B cell (primary cell): ENCODE measurements at regions not wholly inside any gene's neighbourhood (a gene's known extent, or its start where the extent isn't known, plus 50 kb on each side); places are given as distances from the start of the nearest gene placed in this dataset.

Experiments
- ATAC-seq: fragments of 200-7000 bp; cut with Tn5 transposase; one replicate; pipeline ENCODE4 v1.10.0; 2021; ENCODE audit warnings: low read depth, mild to moderate bottlenecking, moderate number of reproducible peaks, moderate library complexity
- CTCF ChIA-PET: fragments of 350-600 bp; sonication (Branson Sonifier 250); formaldehyde crosslinking; loops from one replicate; lab custom pipeline; 2021; ENCODE audit warnings: antibody characterized with exemption, inconsistent platforms; lab: Charles Lee
- POLR2A ChIA-PET: fragments of 350-600 bp; sonication (Branson Sonifier 250); formaldehyde crosslinking; loops from one replicate; lab custom pipeline; 2021; ENCODE audit warnings: antibody characterized with exemption; lab: Charles Lee
- DNase-seq: peaks from one replicate; pipeline ENCODE4 v3.0.0; 2013
- H2AFZ ChIP-seq: 2 replicates; pipeline ENCODE4 v1.6.1; 2012; ENCODE audit warnings: mild to moderate bottlenecking, low read depth, low read length; ENCODE audit not compliant: insufficient read depth, poor library complexity, severe bottlenecking
- H3K27ac ChIP-seq, 2 donors: 1 replicate in 1 of 2; 2 replicates in 1 of 2; pipeline ENCODE4 v1.5.1; 2012 to 2013; ENCODE audit warnings: low read length in 2 of 2, mild to moderate bottlenecking in 2 of 2, moderate library complexity in 1 of 2
- H3K27me3 ChIP-seq, 4 experiments: fragments of 200-600 bp in 1 of 4; sonication (generic) in 1 of 4; replicated peaks in 1 of 4; 1 replicate in 2 of 4; 2 replicates in 2 of 4; pipeline versions ENCODE4 v1.6.1 to v1.7.0; 2013 to 2016; ENCODE audit warnings: low read length in 3 of 4, mild to moderate bottlenecking in 2 of 4, mixed read lengths in 1 of 4, moderate library complexity in 1 of 4; ENCODE audit not compliant: insufficient read depth in 4 of 4, control insufficient read depth in 3 of 4; ENCODE audit errors: control extremely low read depth in 1 of 4
- H3K36me3 ChIP-seq, 2 experiments: replicated peaks in 1 of 2; 1 replicate in 1 of 2; 2 replicates in 1 of 2; pipeline versions ENCODE4 v1.6.1 to v1.7.1; 2013; ENCODE audit warnings: low read length in 1 of 2; ENCODE audit not compliant: insufficient read depth in 2 of 2, control insufficient read depth in 1 of 2; ENCODE audit errors: control extremely low read depth in 1 of 2, extremely low read depth in 1 of 2
- H3K4me1 ChIP-seq, 2 donors: fragments of 200-600 bp in 1 of 2; sonication (generic) in 1 of 2; 1 replicate in 1 of 2; 2 replicates in 1 of 2; pipeline versions ENCODE4 v1.5.1 to v1.6.1; 2013 to 2017; ENCODE audit warnings: low read length in 2 of 2; ENCODE audit not compliant: control insufficient read depth in 2 of 2, insufficient read depth in 2 of 2
- H3K4me2 ChIP-seq: replicated peaks from 2 replicates; pipeline ENCODE3; 2012; ENCODE audit warnings: mild to moderate bottlenecking, low read depth, low read length; ENCODE audit not compliant: poor library complexity, severe bottlenecking
- H3K4me3 ChIP-seq, 5 experiments: fragments of 200-600 bp in 1 of 5; sonication (generic) in 1 of 5; 1 replicate in 3 of 5; 2 replicates in 2 of 5; pipeline versions ENCODE4 v1.5.1 to v1.7.0; 2011 to 2016; ENCODE audit warnings: low read length in 4 of 5, mild to moderate bottlenecking in 4 of 5, low read depth in 2 of 5, control low read depth in 1 of 5, moderate library complexity in 1 of 5; ENCODE audit not compliant: insufficient read depth in 1 of 5; ENCODE audit errors: control extremely low read depth in 1 of 5, extremely low read depth in 1 of 5
- H3K79me2 ChIP-seq: fragments of 200-600 bp; sonication (generic); one replicate; pipeline ENCODE4 v1.6.0; 2016; ENCODE audit warnings: low read length; ENCODE audit not compliant: control insufficient read depth, insufficient read depth
- H3K9ac ChIP-seq: fragments of 200-600 bp; sonication (generic); 2 replicates; pipeline ENCODE4 v1.6.1; 2017; ENCODE audit warnings: mild to moderate bottlenecking, low read length, moderate library complexity
- H3K9me3 ChIP-seq, 3 donors: one replicate each; pipeline versions ENCODE4 v1.6.1 to v1.7.1; 2013; ENCODE audit warnings: low read length in 2 of 3; ENCODE audit not compliant: control insufficient read depth in 2 of 3, insufficient read depth in 1 of 3; ENCODE audit errors: control extremely low read depth in 1 of 3
- H4K20me1 ChIP-seq: 2 replicates; pipeline ENCODE4 v1.6.0; 2012; ENCODE audit warnings: mild to moderate bottlenecking, low read length; ENCODE audit not compliant: insufficient read depth, control insufficient read depth, poor library complexity, severe bottlenecking
- H3K27ac Mint-ChIP-seq: one replicate; pipeline ENCODE4 v1.8.0; 2021; ENCODE audit warnings: mixed read lengths
- H3K27me3 Mint-ChIP-seq: one replicate; pipeline ENCODE4 v1.8.0; 2021; ENCODE audit warnings: mixed read lengths
- H3K4me1 Mint-ChIP-seq: one replicate; pipeline ENCODE4 v1.8.0; 2021; ENCODE audit warnings: mixed read lengths
- H3K4me3 Mint-ChIP-seq: one replicate; pipeline ENCODE4 v1.8.0; 2021; ENCODE audit warnings: mixed read lengths
- H3K9me3 Mint-ChIP-seq: one replicate; pipeline ENCODE4 v1.8.0; 2022; ENCODE audit warnings: mixed read lengths; ENCODE audit not compliant: insufficient read depth
- CTCF ChIP-seq: fragments of 200-600 bp; IDR thresholded peaks from one replicate; pipeline ENCODE4 v1.8.0; 2022; ENCODE audit warnings: antibody characterized with exemption, mild to moderate bottlenecking
- EZH2 ChIP-seq: IDR thresholded peaks from 2 replicates; pipeline ENCODE4 v1.6.1; 2012; ENCODE audit warnings: borderline replicate concordance, low read depth, mild to moderate bottlenecking, moderate library complexity, low read length; ENCODE audit not compliant: insufficient read depth, poor library complexity, severe bottlenecking
- WGBS: methylation state at CpG from one replicate; pipeline ENCODE4 v1.1.5; 2013; ENCODE audit warnings: missing lambda C conversion rate; ENCODE audit not compliant: insufficient coverage; 5-methylcytosine and 5-hydroxymethylcytosine counted together
- intact Hi-C: fragments of 100-400 bp; cut with micrococcal nuclease; formaldehyde crosslinking; loops from one replicate; pipeline ENCODE4 v1.10.0; 2022

DNA sequence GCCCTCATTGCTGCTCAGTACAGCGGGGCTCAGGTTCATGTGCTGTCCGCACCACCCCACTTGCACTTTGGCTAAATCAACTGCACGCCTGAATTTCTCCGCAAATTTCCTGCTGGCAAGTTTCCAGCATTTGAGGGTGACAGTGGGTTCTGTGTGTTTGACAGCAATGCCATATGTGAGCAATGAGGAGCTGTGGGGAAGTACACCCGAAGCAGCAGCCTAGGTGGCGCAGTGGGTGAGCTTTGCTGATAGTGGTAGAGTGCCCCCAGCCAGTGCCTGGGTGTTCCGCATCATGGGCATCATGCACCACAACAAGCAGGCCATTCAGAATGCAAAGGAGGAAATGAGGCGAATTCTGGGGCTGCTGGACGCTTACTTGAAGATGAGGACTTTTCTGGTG, 103.9 kb upstream of the POT1 start:
- CTCF ChIA-PET, result no interaction called here
- DNase-seq (no peak), ATAC-seq (no peak)
- Histone ChIP-seq H3K9me3 (peaks cover 0 to 8% (median 0%) of the 10 kb centered on the region in 3 donors), H4K20me1 (no peaks in the 10 kb centered on the region), H3K4me2 (no peak overlapping the region), H2AFZ (no peak overlapping the region), H3K36me3 (no peaks in the 10 kb centered on the region), H3K27ac (no peak overlapping the region), H3K27me3 (no peaks in the 10 kb centered on the region), H3K4me3 (no peak overlapping the region), H3K9ac (no peak overlapping the region), H3K79me2 (no peaks in the 10 kb centered on the region), H3K4me1 (no peaks in the 10 kb centered on the region)
- no peak overlapping the region for H3K27ac Mint-ChIP-seq
- POLR2A ChIA-PET, result no interaction called here
- no peaks in the 10 kb centered on the region for H3K27me3 Mint-ChIP-seq
- no peaks in the 10 kb centered on the region for H3K4me1 Mint-ChIP-seq
- TF ChIP-seq CTCF (no peak), EZH2 (no peak)
- no peaks in the 10 kb centered on the region for H3K9me3 Mint-ChIP-seq
- no peak overlapping the region for H3K4me3 Mint-ChIP-seq
- WGBS, result 89% methylated on average over 7 of the region's 9 CpGs
- intact Hi-C loops, result no loop called here

GRCh38 chr7:125032943-125033342, 103.3 kb upstream of the POT1 start:
- Histone ChIP-seq H3K4me3 (no peak overlapping the region), H3K27me3 (no peaks in the 10 kb centered on the region), H3K36me3 (no peaks in the 10 kb centered on the region), H4K20me1 (no peaks in the 10 kb centered on the region), H3K4me1 (no peaks in the 10 kb centered on the region), H3K79me2 (no peaks in the 10 kb centered on the region), H3K4me2 (no peak overlapping the region), H3K9me3 (peaks cover 0 to 8% (median 0%) of the 10 kb centered on the region in 3 donors), H3K27ac (no peak overlapping the region), H3K9ac (no peak overlapping the region), H2AFZ (no peak overlapping the region)
- Mint-ChIP-seq H3K27me3 (no peaks in the 10 kb centered on the region), H3K27ac (no peak overlapping the region), H3K9me3 (no peaks in the 10 kb centered on the region), H3K4me1 (no peaks in the 10 kb centered on the region), H3K4me3 (no peak overlapping the region)
- intact Hi-C loops, result no loop called here
- ATAC-seq (no peak), DNase-seq (no peak)
- TF ChIP-seq CTCF (no peak), EZH2 (no peak)
- POLR2A ChIA-PET, result no interaction called here
- WGBS, result no CpG with 5 or more reads among the region's 4 CpGs
- CTCF ChIA-PET, result no interaction called here
